HAP-1 (cell line): ENCODE measurements at regions not wholly inside any gene's neighbourhood (a gene's known extent, or its start where the extent isn't known, plus 50 kb on each side); places are given as distances from the start of the nearest gene placed in this dataset.
A peak's percentile ranks its signal among the peaks of the same experiment; 100 is the strongest.
"Not testable (repeated sequence)": the region's sequence is repeated elsewhere in the genome, so short reads cannot be mapped to it uniquely, and the experiment has no call there.

ENCODE experiments used
- DNase-seq, 2 experiments: peaks; one replicate each; pipeline ENCODE4 v3.0.0-alpha.2; 2016 to 2020; ENCODE audit warnings: low spot score in 2 of 2
- H3K27me3 ChIP-seq: fragments of 250-450 bp; sonication (Bioruptor Pico); 2 replicates; pipeline ENCODE4 v1.5.1; 2020; ENCODE audit warnings: low read depth, mild to moderate bottlenecking, moderate library complexity
- H3K36me3 ChIP-seq: fragments of 250-450 bp; sonication (Bioruptor Pico); replicated peaks from 2 replicates; pipeline ENCODE4 v1.5.1; 2020; ENCODE audit warnings: mild to moderate bottlenecking
- H3K4me1 ChIP-seq: fragments of 250-450 bp; sonication (Bioruptor Pico); 2 replicates; pipeline ENCODE4 v1.5.1; 2020; ENCODE audit warnings: mild to moderate bottlenecking
- H3K4me3 ChIP-seq: fragments of 250-450 bp; sonication (Bioruptor Pico); 2 replicates; pipeline ENCODE4 v1.5.1; 2020; ENCODE audit warnings: mild to moderate bottlenecking, moderate library complexity
- H3K9me3 ChIP-seq: fragments of 250-450 bp; sonication (Bioruptor Pico); 2 replicates; pipeline ENCODE4 v1.5.1; 2020; ENCODE audit warnings: mild to moderate bottlenecking, moderate library complexity
- in situ Hi-C: fragments of 300-500 bp; cut with MboI; formaldehyde crosslinking; loops from 3 replicates; pipeline ENCODE4 v1.14.3; 2020; ENCODE audit warnings: low sequenced_read_pairs, inconsistent platforms, mixed read lengths

DNA sequence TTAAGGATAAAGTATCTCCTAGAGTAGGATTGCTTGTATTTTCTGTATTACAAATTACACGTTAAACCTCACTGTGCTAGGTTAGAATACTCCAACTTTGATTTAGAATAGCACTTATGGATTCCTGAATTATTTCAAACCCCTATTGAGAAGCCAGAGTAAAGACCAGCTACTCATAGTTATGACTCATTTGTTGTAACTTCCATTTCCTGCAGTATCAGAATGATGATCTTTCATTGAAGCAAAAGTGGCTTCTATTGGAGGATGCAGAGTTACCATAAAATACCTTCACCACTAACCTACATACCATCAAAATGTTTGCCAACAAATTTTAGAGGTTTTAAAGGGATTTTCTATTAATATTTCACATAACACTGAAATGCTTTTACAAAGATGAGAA lies 1322.7 kb upstream of the ALCAM start:
- Histone ChIP-seq H3K36me3 (no peaks in the 10 kb centered on the region), H3K9me3 (no peaks in the 10 kb centered on the region), H3K4me3 (no peak overlapping the region), H3K4me1 (no peaks in the 10 kb centered on the region), H3K27me3 (no peaks in the 10 kb centered on the region)
- in situ Hi-C loops, result no loop called here
- no peak for DNase-seq

DNA sequence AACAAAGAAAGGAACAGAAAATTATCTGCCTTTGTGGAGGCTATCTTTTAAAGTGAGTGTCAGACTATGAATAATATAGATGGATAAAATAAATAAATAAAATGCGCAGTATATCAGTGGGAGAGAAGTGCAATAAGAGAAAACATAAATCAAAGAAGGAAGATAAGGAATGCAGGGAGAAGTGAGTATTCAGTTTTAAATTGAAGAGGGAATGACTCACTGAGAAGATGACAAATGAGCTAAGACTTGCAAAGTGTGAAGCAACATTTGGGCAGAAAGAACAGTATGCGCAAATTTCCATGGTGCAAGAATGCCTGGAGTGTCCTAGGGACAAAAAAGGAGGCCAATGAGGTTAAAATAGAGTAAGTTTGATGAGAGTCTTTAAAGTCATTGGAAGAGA lies 1300.1 kb upstream of the ALCAM start:
- in situ Hi-C loops, result no loop called here
- DNase-seq, result no peak
- Histone ChIP-seq H3K27me3 (no peaks in the 10 kb centered on the region), H3K4me3 (no peak overlapping the region), H3K9me3 (no peaks in the 10 kb centered on the region), H3K36me3 (no peaks in the 10 kb centered on the region), H3K4me1 (no peaks in the 10 kb centered on the region)

- H3K9me3 ChIP-seq, result no peaks in the 10 kb centered on the region
- in situ Hi-C loops, result no loop called here
- DNase-seq, result no peak
- H3K4me1 ChIP-seq, result no peaks in the 10 kb centered on the region
- no peaks in the 10 kb centered on the region for H3K36me3 ChIP-seq
- no peaks in the 10 kb centered on the region for H3K27me3 ChIP-seq
- H3K4me3 ChIP-seq, result no peak overlapping the region
Observed at GRCh38 chr3:104069114-104069513, 1297.6 kb upstream of the ALCAM start.

- H3K27me3 ChIP-seq, result no peaks in the 10 kb centered on the region
- H3K4me3 ChIP-seq, result no peak overlapping the region
- in situ Hi-C loops, result no loop called here
- H3K4me1 ChIP-seq, result no peaks in the 10 kb centered on the region
- no peaks in the 10 kb centered on the region for H3K36me3 ChIP-seq
- H3K9me3 ChIP-seq, result no peaks in the 10 kb centered on the region
- DNase-seq, result no peak
Observed at GRCh38 chr3:104070906-104071305, 1295.8 kb upstream of the ALCAM start.

GRCh38 chr3:104080088-104080626 lies 1286.6 kb upstream of the ALCAM start:
- Histone ChIP-seq H3K4me1 (no peaks in the 10 kb centered on the region), H3K36me3 (no peaks in the 10 kb centered on the region), H3K9me3 (no peaks in the 10 kb centered on the region), H3K4me3 (no peak overlapping the region), H3K27me3 (no peaks in the 10 kb centered on the region)
- in situ Hi-C loops, result no loop called here
- DNase-seq, result no peak

DNA sequence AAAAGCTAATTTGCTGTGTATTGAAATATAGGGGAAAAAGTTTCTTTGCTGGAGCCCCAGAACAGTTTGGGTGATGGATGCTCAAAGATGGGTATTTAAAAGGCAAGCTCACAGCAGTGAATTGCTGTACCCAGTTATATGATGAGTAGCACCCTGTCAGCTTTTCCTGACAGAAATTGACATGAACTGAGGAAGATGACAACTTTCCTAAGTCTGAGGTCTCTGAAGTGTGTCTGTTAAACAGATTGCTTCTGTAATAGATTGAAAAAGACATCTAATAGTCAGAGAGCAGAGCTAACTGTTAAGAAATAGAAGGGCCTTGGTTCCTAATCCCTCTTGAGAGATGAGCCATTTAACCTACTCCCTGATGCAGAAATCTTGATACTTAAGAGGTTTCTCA lies 1278.0 kb upstream of the ALCAM start:
- Histone ChIP-seq H3K36me3 (no peaks in the 10 kb centered on the region), H3K9me3 (no peaks in the 10 kb centered on the region; the same call in 1 of the 2 replicates), H3K4me1 (no peaks in the 10 kb centered on the region), H3K27me3 (no peaks in the 10 kb centered on the region), H3K4me3 (no peak overlapping the region)
- no peak for DNase-seq
- in situ Hi-C loops, result no loop called here

GRCh38 chr3:104089987-104090386 lies 1276.7 kb upstream of the ALCAM start:
- H3K4me1 ChIP-seq, H3K9me3 ChIP-seq, H3K27me3 ChIP-seq, in situ Hi-C loops, DNase-seq, H3K36me3 ChIP-seq, H3K4me3 ChIP-seq: not testable (repeated sequence)

DNA sequence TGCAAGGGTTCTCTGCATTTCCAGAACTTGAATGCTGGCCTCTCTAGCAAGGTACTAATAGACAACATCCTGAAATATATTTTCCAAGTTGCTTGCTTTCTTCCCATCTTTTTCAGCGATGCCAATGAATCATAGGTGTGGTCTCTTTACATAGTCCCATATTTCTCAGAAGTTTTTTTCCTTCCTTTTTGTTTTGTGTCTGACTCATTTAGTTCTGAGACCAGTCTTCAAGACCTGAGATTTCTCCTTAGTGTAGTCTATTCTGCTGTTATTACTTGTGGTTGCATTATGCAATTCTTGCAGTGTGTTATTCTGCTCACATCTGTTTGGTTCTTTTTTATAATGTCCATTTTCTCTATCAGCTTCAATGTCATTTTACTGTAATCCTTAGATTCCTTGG lies 1265.0 kb upstream of the ALCAM start:
- Histone ChIP-seq H3K36me3 (no peaks in the 10 kb centered on the region), H3K9me3 (no peaks in the 10 kb centered on the region), H3K4me1 (no peaks in the 10 kb centered on the region; the same call in 1 of the 2 replicates), H3K4me3 (no peak overlapping the region), H3K27me3 (no peaks in the 10 kb centered on the region)
- in situ Hi-C loops, result no loop called here
- DNase-seq, result no peak

GRCh38 chr3:104102386-104102785 lies 1264.3 kb upstream of the ALCAM start:
- no peaks in the 10 kb centered on the region for H3K9me3 ChIP-seq
- peak; percentile 8 to 50 for DNase-seq
- no peaks in the 10 kb centered on the region for H3K27me3 ChIP-seq
- no peaks in the 10 kb centered on the region; the same call in 1 of the 2 replicates for H3K4me1 ChIP-seq
- H3K36me3 ChIP-seq, result no peaks in the 10 kb centered on the region
- no peak overlapping the region for H3K4me3 ChIP-seq
- in situ Hi-C loops, result no loop called here

DNA sequence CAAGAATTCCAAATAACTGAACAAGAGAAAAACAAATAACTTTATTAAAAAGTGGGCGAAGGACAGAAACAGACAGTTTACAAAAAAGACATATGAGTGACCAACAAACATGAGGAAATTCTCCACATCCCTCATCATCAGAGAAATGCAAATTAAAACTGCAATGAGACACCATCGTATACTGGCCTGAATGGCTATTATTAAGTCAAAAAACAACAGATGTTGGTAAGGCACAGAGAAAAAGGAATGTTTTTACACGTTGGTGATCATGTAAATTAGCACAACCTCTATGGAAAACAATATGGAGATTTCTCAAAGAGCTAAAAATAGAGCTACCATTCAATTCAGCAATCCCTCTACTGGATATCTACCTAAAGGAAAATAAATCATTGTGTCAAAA lies 1260.4 kb upstream of the ALCAM start:
- Histone ChIP-seq H3K27me3 (no peaks in the 10 kb centered on the region), H3K36me3 (no peaks in the 10 kb centered on the region), H3K4me3 (no peak overlapping the region), H3K4me1 (no peaks in the 10 kb centered on the region; the same call in 1 of the 2 replicates), H3K9me3 (no peaks in the 10 kb centered on the region)
- no peak for DNase-seq
- in situ Hi-C loops, result no loop called here

DNA sequence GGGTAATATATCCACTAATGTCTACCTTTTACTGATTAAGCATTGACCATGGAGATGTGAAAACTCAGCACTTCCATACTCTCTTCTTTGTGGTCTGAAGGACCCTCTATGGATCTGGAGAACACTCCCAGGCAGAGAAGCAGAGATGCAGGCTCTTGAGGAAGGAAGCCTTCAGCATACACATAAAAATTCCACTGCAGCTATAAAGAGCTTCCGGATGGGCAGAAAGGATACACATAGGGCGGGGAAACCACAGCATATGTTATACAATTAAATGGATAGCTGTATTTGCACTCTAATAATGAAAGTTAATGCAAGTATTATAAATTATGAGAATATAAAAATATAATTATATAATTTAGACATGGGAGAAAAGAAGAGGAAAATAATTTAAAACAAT lies 1258.2 kb upstream of the ALCAM start:
- in situ Hi-C loops, result no loop called here
- Histone ChIP-seq H3K36me3 (no peaks in the 10 kb centered on the region), H3K4me3 (no peak overlapping the region), H3K9me3 (no peaks in the 10 kb centered on the region), H3K27me3 (no peaks in the 10 kb centered on the region), H3K4me1 (no peaks in the 10 kb centered on the region; the same call in 1 of the 2 replicates)
- DNase-seq, result no peak

DNA sequence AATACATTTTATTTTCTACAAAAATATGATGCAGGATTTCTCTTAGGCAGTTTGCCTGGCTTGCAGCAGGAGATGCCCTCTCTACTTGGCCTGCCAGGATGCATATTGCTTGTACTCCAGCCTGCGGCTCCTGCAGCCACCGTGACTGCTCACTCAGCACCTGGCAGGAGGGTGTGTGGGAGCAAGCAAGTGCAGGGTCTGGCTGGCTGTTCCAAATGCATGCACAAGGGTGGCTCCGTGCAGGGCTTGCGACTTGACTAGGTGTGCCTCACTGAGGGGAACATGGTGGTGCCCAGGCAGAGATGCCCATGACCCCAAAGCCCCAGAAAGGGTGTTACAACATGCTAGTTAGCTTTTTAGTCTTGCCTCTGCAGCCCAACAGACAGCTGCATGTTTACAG lies 1240.2 kb upstream of the ALCAM start:
- Histone ChIP-seq H3K27me3 (no peaks in the 10 kb centered on the region), H3K9me3 (no peaks in the 10 kb centered on the region), H3K4me3 (no peak overlapping the region), H3K4me1 (no peaks in the 10 kb centered on the region), H3K36me3 (no peaks in the 10 kb centered on the region)
- no peak for DNase-seq
- in situ Hi-C loops, result no loop called here

DNA sequence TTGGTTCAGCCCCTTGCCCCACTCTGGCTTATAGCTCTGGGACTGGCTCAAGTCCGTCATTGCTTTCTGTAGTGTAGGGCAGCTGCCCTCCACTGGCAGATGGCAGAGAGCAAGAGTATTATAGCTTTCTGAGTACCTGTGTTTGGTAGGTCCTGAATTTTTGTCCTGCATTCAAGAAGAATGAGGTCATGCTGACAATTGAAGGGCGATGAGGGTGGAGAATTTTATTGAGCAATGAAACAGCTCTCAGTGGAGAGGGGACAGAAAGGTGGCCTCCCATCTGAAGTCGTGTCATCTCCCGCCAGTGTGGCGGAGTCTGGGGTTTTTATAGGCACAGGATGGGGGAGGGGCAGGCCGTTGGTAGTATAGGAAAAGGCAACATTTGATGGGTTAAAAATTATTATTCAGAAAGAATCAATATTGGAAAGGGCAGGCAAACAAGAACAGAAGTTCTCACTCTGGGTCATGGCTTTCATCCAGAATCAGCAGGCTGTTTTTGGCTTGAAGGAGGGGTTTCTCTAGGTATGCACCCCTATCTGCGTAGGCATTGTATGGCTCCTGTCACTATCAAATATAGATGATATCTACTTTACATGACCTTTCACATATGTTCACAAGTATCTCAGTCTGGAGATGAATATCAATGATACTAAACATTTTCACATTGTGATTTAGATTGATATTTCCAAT lies 1239.7 kb upstream of the ALCAM start:
- DNase-seq, result no peak
- Histone ChIP-seq H3K9me3 (no peaks in the 10 kb centered on the region), H3K36me3 (no peaks in the 10 kb centered on the region), H3K27me3 (no peaks in the 10 kb centered on the region), H3K4me3 (no peak overlapping the region), H3K4me1 (no peaks in the 10 kb centered on the region)
- in situ Hi-C loops, result no loop called here

- Histone ChIP-seq H3K9me3 (no peaks in the 10 kb centered on the region), H3K4me1 (no peaks in the 10 kb centered on the region), H3K27me3 (no peaks in the 10 kb centered on the region), H3K36me3 (no peaks in the 10 kb centered on the region), H3K4me3 (no peak overlapping the region)
- in situ Hi-C loops, result no loop called here
- no peak for DNase-seq
Observed at GRCh38 chr3:104127830-104128229, 1238.9 kb upstream of the ALCAM start.
